Neural cell (in vitro differentiated cells): ENCODE measurements at regions not wholly inside any gene's neighbourhood (a gene's known extent, or its start where the extent isn't known, plus 50 kb on each side); places are given as distances from the start of the nearest gene placed in this dataset.

Source experiments
- EZH2 ChIP-seq: fragments of 200-600, 300-800 bp; shearing (Covaris generic), sonication (generic); IDR thresholded peaks from 2 replicates; pipeline ENCODE4 v1.6.1; 2014; ENCODE audit warnings: antibody characterized with exemption, low read length, borderline replicate concordance, mild to moderate bottlenecking; ENCODE audit not compliant: insufficient read depth, poor library complexity, severe bottlenecking
- POLR2AphosphoS5 ChIP-seq: IDR thresholded peaks from 2 replicates; pipeline ENCODE4 v1.6.1; 2012
- RAD21 ChIP-seq: fragments of 450-650 bp; conservative IDR thresholded peaks from 2 replicates; pipeline ENCODE4 v1.6.1; 2014; ENCODE audit warnings: antibody characterized with exemption, mild to moderate bottlenecking, moderate library complexity
- SMC3 ChIP-seq: fragments of 450-650 bp; conservative IDR thresholded peaks from 2 replicates; pipeline ENCODE4 v1.6.1; 2014; ENCODE audit warnings: antibody characterized with exemption, mild to moderate bottlenecking, moderate library complexity; ENCODE audit not compliant: poor library complexity
- TF ChIP-seq, protein P1 (sequence below): fragments of 450-650 bp; IDR thresholded peaks from 2 replicates; pipeline ENCODE4 v1.5.1; 2014; ENCODE audit warnings: antibody characterized with exemption, mild to moderate bottlenecking, moderate library complexity; ENCODE audit not compliant: poor library complexity, severe bottlenecking

DNA sequence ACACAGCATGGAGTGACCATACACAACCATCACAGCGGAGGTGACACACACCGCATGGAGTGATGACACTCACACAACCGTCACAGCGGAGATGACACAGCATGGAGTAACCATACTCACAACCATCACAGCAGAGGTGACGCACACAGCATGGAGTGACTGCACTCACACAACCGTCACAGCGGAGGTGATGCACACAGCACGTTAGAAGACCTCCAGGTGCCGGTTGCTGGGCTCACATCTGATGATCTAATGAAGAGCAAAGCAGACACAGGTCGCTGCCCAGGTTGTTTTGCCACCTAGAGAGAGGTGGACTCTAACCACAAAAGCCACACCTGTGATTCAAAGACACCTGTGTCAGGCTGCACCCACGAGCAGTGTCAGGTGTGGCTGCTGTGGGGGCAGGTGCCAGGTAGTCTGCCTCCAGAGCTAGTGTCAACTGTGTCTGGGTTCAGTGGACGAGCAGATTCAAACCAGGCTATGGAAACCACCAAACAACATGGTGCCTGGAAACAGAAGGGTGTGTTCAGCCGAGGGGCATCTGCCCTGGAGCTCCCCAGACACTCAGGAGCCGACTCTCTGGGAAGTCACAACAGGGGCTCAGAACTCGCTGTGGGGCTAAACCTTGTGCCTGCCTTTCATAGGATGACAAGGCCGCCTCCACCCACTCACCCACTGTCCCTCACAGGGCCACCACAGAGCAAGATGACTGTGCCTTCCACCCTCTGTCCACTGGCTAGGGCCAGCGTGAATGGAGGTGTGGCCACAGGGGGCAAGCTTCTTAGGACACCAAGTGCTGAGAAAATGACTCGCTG lies 608.2 kb downstream of the TBC1D22A start:
- TF ChIP-seq, protein P1, sequence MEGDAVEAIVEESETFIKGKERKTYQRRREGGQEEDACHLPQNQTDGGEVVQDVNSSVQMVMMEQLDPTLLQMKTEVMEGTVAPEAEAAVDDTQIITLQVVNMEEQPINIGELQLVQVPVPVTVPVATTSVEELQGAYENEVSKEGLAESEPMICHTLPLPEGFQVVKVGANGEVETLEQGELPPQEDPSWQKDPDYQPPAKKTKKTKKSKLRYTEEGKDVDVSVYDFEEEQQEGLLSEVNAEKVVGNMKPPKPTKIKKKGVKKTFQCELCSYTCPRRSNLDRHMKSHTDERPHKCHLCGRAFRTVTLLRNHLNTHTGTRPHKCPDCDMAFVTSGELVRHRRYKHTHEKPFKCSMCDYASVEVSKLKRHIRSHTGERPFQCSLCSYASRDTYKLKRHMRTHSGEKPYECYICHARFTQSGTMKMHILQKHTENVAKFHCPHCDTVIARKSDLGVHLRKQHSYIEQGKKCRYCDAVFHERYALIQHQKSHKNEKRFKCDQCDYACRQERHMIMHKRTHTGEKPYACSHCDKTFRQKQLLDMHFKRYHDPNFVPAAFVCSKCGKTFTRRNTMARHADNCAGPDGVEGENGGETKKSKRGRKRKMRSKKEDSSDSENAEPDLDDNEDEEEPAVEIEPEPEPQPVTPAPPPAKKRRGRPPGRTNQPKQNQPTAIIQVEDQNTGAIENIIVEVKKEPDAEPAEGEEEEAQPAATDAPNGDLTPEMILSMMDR: no peak
- no peak for TF ChIP-seq EZH2
- no peak for TF ChIP-seq SMC3
- no peak for TF ChIP-seq RAD21
- no peak for TF ChIP-seq POLR2AphosphoS5
